ENCODE measurements at regions not wholly inside any gene's neighbourhood (a gene's known extent, or its start where the extent isn't known, plus 50 kb on each side); places are given as distances from the start of the nearest gene placed in this dataset.

DNA sequence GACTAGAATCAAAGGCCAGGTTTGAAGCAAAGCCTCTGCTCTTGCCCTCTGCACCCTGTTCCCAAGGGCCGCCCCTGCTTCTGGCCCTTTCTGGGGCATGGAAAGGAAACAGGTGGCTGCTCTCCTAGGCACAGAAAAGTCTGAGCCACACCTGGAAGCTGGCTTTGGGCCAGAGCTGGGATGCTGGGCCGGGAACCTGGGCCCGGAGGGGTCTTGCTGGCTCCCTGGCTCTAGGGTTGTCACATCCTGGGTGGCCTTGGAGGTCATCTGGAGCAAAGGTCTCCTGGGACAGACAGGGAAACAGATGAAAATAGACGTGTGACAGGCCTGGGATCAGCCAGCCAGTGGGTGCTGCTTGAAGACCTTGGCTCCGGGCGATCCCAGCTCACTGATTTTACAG, 74.1 kb upstream of the LHX1 start:
- H4K20me1 ChIP-seq, result no peaks in the 10 kb centered on the region
- H3K36me3 ChIP-seq, result no peaks in the 10 kb centered on the region
- H3K4me2 ChIP-seq, result peak overlapping the region in 7 of 11 experiments; percentile 23 to 63 (median 56); a peak in 12 of 22 replicates
- H3K4me1 ChIP-seq, result peaks cover 7 to 43% (median 26%) of the 10 kb centered on the region in 10 experiments; a peak in 19 of 20 replicates
- no peak for TF ChIP-seq Cebpa-rat (IDR thresholded peaks at IDR 0.05)
- no peak overlapping the region for H3K9ac ChIP-seq
- H3K9me3 ChIP-seq (replicated peaks in 1 of 11), result no peaks in the 10 kb centered on the region
- no peak overlapping the region for H3K4me3 ChIP-seq
- H3K27me3 ChIP-seq, result no peaks in the 10 kb centered on the region
- H3K27ac ChIP-seq, result no peak overlapping the region

DNA sequence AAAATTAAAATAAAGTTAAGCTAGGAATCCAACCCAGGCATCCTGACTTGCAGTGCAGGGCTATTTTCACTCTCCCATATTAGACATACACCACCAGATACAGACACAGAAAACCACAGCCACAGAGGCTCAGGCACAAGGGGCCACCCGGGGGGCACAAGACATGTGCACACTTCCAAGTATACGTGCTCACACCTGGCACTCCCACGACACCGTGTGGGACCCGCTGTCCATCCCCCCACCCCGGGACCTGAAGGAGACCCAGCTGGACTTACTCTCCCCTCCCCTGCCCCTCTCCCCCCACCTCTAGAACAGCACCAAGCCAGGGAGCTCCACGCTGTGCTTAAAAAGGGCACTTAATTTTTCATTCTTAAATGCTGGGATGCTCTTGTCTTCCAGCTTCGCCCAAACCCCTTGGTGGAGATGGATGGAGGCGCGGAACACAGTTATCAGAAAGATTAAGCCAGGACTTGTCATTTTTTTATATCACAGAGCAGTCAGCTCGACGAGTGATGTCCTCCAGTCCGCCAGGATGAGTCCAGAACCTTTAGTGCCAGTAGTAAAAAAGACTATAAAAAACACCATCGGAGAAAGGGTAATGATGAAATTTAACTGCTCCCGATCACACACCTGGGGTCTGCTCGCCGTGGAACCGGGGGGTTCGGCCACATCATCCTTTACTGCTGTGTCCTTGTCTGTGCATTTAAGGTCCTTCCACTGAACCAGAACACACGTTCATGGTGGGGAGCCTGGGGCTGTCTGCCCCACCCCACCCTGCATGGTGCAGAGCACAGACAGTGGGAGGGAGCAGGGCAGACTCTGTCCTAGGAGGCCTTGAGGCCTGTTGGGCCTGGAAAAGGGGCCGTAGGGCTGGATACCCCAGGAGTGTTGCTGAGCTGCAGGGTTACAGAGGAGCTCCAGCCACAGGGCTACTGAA, 73.3 kb upstream of the LHX1 start:
- H3K9ac ChIP-seq, result no peak overlapping the region
- H3K4me3 ChIP-seq, result no peak overlapping the region
- H3K27ac ChIP-seq, result no peak overlapping the region
- H3K27me3 ChIP-seq, result no peaks in the 10 kb centered on the region
- no peaks in the 10 kb centered on the region for H3K9me3 ChIP-seq (replicated peaks in 1 of 11)
- TF ChIP-seq Cebpa-rat (IDR thresholded peaks at IDR 0.05), result no peak
- peak overlapping the region in 8 of 11 experiments; percentile 23 to 63 (median 50); a peak in 14 of 22 replicates for H3K4me2 ChIP-seq
- H3K4me1 ChIP-seq, result peaks cover 15 to 36% (median 26%) of the 10 kb centered on the region in 10 experiments
- H4K20me1 ChIP-seq, result no peaks in the 10 kb centered on the region
- no peaks in the 10 kb centered on the region for H3K36me3 ChIP-seq

DNA sequence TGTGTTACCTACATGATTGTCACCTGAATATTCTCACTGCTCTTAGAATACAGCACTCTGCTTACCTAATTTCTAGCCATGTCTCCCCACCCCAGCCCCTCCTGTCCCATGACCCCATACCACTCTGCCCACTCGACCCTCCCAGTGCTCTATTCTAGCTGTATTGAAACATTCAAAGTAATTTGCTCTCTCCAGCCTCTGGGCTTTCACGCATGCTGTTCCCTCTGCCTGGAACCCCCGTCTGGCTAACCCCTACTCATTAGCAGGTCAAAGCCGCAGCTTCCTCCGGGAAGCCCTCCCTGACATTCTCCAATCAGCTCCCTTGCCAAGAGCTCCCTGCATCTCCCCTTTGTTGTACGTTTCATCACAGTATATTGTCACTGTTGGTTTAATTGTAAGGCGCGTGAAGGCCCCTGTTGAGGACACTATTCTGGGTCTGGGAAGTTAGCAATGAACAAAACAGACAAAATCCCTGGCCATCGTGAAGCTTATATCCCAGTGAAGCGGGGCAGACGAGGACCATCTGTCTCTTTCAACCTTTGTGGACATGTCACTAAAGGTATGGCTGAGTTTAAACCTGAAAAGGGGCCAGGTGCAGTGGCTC, 72.3 kb upstream of the LHX1 start:
- H3K4me1 ChIP-seq, result peaks cover 15 to 35% (median 23%) of the 10 kb centered on the region in 10 experiments
- H3K9ac ChIP-seq, result no peak overlapping the region
- H4K20me1 ChIP-seq, result no peaks in the 10 kb centered on the region
- no peaks in the 10 kb centered on the region for H3K27me3 ChIP-seq
- H3K4me2 ChIP-seq, result no peak overlapping the region
- no peaks in the 10 kb centered on the region for H3K36me3 ChIP-seq
- no peak overlapping the region for H3K4me3 ChIP-seq
- no peaks in the 10 kb centered on the region for H3K9me3 ChIP-seq (replicated peaks in 1 of 11)
- TF ChIP-seq Cebpa-rat (IDR thresholded peaks at IDR 0.05), result no peak
- no peak overlapping the region for H3K27ac ChIP-seq

DNA sequence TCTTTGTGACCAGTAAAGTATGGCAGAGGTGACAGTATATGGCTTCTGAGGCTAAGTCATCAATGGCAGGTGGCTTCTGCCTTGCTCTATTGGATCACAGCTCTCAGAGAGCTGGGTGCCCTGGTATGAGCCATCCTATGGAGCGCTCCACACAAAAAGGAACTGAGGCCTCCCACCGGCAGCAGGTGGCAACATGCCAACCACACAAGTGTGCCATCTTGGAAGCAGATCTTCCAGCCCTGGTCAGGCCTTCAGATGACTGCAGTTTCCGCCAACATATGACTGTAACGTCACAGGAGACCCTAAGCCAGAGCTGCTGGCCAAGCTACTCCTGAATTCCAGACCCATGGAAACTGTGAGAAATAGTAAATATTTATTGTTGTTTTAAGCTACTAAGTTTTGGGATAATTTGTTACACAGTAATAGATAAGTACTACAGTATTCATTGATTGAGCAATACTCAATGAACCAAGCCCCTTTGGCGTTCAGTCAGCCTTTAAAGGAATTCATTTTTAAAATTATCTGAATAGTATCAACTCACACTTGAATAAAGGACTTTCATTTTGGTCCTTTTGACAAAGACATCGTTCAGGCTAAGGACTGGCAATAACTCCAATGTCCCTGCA, 69.4 kb upstream of the LHX1 start:
- peaks cover 10 to 27% (median 15%) of the 10 kb centered on the region in 10 experiments; a peak in 19 of 20 replicates for H3K4me1 ChIP-seq
- TF ChIP-seq Cebpa-rat (IDR thresholded peaks at IDR 0.05), result no peak
- peaks cover 0 to 4% (median 0%) of the 10 kb centered on the region in 11 experiments; a peak in 2 of 22 replicates for H4K20me1 ChIP-seq
- H3K4me3 ChIP-seq, result no peak overlapping the region
- H3K36me3 ChIP-seq, result no peaks in the 10 kb centered on the region
- peaks cover 0 to 3% (median 0%) of the 10 kb centered on the region in 11 experiments; a peak in 1 of 22 replicates for H3K9me3 ChIP-seq (replicated peaks in 1 of 11)
- H3K27ac ChIP-seq, result no peak overlapping the region
- peak overlapping the region in 2 of 11 experiments; percentile 28 to 64; a peak in 2 of 22 replicates for H3K4me2 ChIP-seq
- no peak overlapping the region for H3K9ac ChIP-seq
- H3K27me3 ChIP-seq, result no peaks in the 10 kb centered on the region

DNA sequence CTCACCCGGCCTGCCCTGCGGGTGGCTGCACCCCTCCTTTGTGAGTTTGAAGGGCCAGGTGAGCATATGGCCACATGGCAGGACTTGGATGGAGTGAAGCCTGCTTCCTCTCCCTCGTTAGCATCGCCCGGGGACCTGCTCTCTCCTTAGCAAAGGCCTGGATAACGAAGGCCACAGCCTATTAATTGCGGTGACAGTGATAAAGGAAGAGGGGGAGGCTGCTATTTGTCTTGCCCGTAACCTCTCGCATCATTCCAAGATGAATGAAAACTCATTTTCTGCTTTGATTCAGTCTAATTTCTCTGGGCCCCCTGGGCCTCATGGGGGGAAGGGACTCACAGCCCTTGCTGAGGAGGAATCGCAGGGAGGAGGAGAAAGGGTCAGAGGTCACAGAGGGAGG, 68.5 kb upstream of the LHX1 start:
- no peak overlapping the region for H3K4me3 ChIP-seq
- no peak for TF ChIP-seq Cebpa-rat (IDR thresholded peaks at IDR 0.05)
- peaks cover 0 to 6% (median 0%) of the 10 kb centered on the region in 11 experiments; a peak in 1 of 22 replicates for H3K9me3 ChIP-seq (replicated peaks in 1 of 11)
- H3K4me2 ChIP-seq, result peak overlapping the region in 2 of 11 experiments; percentile 28 to 64; a peak in 4 of 22 replicates
- peaks cover 6 to 17% (median 11%) of the 10 kb centered on the region in 10 experiments; a peak in 16 of 20 replicates for H3K4me1 ChIP-seq
- H3K27ac ChIP-seq, result no peak overlapping the region
- peaks cover 0 to 4% (median 0%) of the 10 kb centered on the region in 11 experiments; a peak in 2 of 22 replicates for H4K20me1 ChIP-seq
- no peak overlapping the region for H3K9ac ChIP-seq
- no peaks in the 10 kb centered on the region for H3K36me3 ChIP-seq
- H3K27me3 ChIP-seq, result no peaks in the 10 kb centered on the region

DNA sequence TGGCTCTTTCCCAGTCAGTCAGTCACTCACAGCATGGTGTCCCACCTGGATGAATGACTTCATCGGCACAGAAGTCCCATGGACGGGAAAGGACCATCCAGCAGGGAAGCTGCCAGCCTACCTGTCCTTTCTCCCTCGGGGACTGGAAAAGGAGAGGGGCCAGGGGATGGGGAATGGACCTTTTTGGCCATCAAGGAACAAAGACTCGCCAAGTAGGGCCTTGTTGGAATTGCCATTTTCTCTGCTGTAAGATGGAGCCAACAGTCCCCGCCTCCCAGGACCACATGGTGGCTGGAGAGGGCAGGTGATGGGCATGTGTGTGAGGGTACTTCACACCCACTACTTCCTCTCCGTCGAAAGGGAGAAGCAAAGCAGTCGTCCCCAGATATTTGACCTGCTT, 67.8 kb upstream of the LHX1 start:
- peaks cover 0 to 11% (median 8%) of the 10 kb centered on the region in 10 experiments; a peak in 11 of 20 replicates for H3K4me1 ChIP-seq
- H3K4me3 ChIP-seq, result no peak overlapping the region
- no peaks in the 10 kb centered on the region for H3K36me3 ChIP-seq
- peaks cover 0 to 6% (median 0%) of the 10 kb centered on the region in 11 experiments; a peak in 1 of 22 replicates for H3K9me3 ChIP-seq (replicated peaks in 1 of 11)
- H4K20me1 ChIP-seq, result peaks cover 0 to 4% (median 0%) of the 10 kb centered on the region in 11 experiments; a peak in 2 of 22 replicates
- H3K4me2 ChIP-seq, result 0 out of 22 replicates have a peak overlapping the region, but pooled peaks of 4 of the 11 experiments have one; percentile 4 to 29 (median 6)
- H3K27me3 ChIP-seq, result no peaks in the 10 kb centered on the region
- no peak overlapping the region for H3K27ac ChIP-seq
- no peak for TF ChIP-seq Cebpa-rat (IDR thresholded peaks at IDR 0.05)
- no peak overlapping the region for H3K9ac ChIP-seq

DNA sequence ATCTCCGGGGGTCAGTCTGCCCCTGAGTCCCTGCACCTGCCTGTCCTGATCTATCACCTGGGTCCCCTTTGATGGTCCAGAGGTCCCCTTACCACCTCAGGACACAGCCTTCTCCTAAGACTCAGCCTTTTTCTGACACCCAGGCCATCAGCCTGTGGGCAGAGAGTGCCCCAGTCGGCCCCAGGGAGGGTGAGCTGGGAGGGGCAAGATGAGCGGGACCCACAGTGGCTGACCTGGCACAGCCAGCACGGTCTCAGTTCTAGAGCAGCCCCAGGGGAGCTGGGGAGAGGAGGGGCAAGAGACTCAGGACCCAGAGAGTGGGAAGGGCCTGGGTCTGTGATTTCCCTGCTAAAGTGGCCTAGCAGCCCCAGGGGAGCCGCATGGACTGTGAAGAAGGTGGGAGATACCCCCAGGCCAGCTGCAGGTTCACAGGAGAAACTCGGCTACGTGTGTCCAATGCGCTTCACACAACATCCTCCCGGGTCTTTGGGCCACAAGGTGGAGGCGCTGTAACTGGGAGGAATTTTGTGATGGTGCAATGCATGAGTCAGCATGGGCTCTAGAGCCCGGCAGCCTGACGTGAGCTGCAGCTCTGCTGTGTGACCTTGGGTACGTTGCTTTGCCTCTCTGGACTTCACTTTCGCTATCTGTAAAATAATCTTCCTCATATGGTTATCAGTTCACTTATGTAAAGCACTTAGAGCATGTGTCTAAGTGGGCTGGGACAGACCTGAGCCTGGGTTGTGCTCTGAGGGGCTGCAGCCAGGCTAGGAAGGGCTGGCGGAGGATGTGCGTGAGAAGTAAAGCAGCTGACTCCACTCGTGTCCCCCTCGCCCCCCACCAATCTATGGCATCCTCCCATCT, 67.2 kb upstream of the LHX1 start:
- H3K4me3 ChIP-seq, result no peak overlapping the region
- H3K27me3 ChIP-seq, result no peaks in the 10 kb centered on the region
- peaks cover 0 to 11% (median 8%) of the 10 kb centered on the region in 10 experiments; a peak in 9 of 20 replicates for H3K4me1 ChIP-seq
- peaks cover 0 to 4% (median 0%) of the 10 kb centered on the region in 11 experiments; a peak in 2 of 22 replicates for H4K20me1 ChIP-seq
- H3K36me3 ChIP-seq, result no peaks in the 10 kb centered on the region
- H3K4me2 ChIP-seq, result peak overlapping the region in 4 of 11 experiments; percentile 4 to 29 (median 6); a peak in 1 of 22 replicates
- no peak overlapping the region for H3K9ac ChIP-seq
- H3K27ac ChIP-seq, result no peak overlapping the region
- H3K9me3 ChIP-seq (replicated peaks in 1 of 11), result peaks cover 0 to 6% (median 0%) of the 10 kb centered on the region in 11 experiments; a peak in 1 of 22 replicates
- no peak for TF ChIP-seq Cebpa-rat (IDR thresholded peaks at IDR 0.05)

DNA sequence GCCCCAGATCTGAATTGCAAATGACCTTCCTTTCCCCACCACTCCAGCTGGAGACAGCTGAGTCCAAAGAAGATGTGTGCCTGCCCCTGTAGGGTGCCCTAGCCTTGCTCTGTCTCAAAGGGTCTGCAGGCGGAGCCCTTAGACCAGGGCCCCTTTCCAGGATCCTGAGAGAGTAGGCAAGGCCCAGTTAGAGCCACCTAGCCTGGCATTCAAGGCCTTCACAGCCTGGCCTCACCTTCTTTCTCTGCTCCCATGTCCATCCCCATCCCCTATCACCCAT, 66.6 kb upstream of the LHX1 start:
- no peaks in the 10 kb centered on the region for H3K36me3 ChIP-seq
- no peak overlapping the region for H3K27ac ChIP-seq
- H3K9me3 ChIP-seq (replicated peaks in 1 of 11), result peaks cover 0 to 6% (median 0%) of the 10 kb centered on the region in 11 experiments; a peak in 1 of 22 replicates
- H3K27me3 ChIP-seq, result no peaks in the 10 kb centered on the region
- no peak overlapping the region for H3K4me2 ChIP-seq
- no peak overlapping the region for H3K4me3 ChIP-seq
- H3K4me1 ChIP-seq, result peaks cover 0 to 11% (median 8%) of the 10 kb centered on the region in 10 experiments; a peak in 9 of 20 replicates
- H3K9ac ChIP-seq, result no peak overlapping the region
- H4K20me1 ChIP-seq, result peaks cover 0 to 4% (median 0%) of the 10 kb centered on the region in 11 experiments; a peak in 2 of 22 replicates
- no peak for TF ChIP-seq Cebpa-rat (IDR thresholded peaks at IDR 0.05)
